HEK293 (cell line): ENCODE measurements at regions not wholly inside any gene's neighbourhood (a gene's known extent, or its start where the extent isn't known, plus 50 kb on each side); places are given as distances from the start of the nearest gene placed in this dataset.

Source experiments
- GFI1B ChIP-seq: fragments of 450-650 bp; formaldehyde crosslinking; IDR thresholded peaks from 2 replicates; pipeline ENCODE4 v1.5.1; 2016; ENCODE audit warnings: missing biosample characterization, missing genetic modification characterization
- SP2 ChIP-seq: fragments of 450-650 bp; formaldehyde crosslinking; IDR thresholded peaks from 2 replicates; pipeline ENCODE4 v1.5.1; 2016; ENCODE audit warnings: missing biosample characterization, missing genetic modification characterization
- ZFP37 ChIP-seq: fragments of 450-650 bp; formaldehyde crosslinking; IDR thresholded peaks from 2 replicates; pipeline ENCODE4 v1.5.1; 2016; ENCODE audit warnings: missing biosample characterization, missing genetic modification characterization
- ZNF157 ChIP-seq: fragments of 450-650 bp; formaldehyde crosslinking; IDR thresholded peaks from 2 replicates; pipeline ENCODE4 v1.5.1; 2016; ENCODE audit warnings: missing biosample characterization, missing genetic modification characterization
- ZNF544 ChIP-seq: fragments of 450-650 bp; formaldehyde crosslinking; IDR thresholded peaks from 2 replicates; pipeline ENCODE4 v1.5.0; 2017; ENCODE audit warnings: missing biosample characterization, missing genetic modification characterization
- TF ChIP-seq, protein P1 (sequence below): fragments of 450-650 bp; formaldehyde crosslinking; IDR thresholded peaks from 2 replicates; pipeline ENCODE4 v1.5.1; 2016; ENCODE audit warnings: missing biosample characterization, missing genetic modification characterization, low read depth
- TF ChIP-seq, protein P2 (sequence below): fragments of 450-650 bp; formaldehyde crosslinking; IDR thresholded peaks from 2 replicates; pipeline ENCODE4 v1.5.1; 2016; ENCODE audit warnings: missing biosample characterization, missing genetic modification characterization

DNA sequence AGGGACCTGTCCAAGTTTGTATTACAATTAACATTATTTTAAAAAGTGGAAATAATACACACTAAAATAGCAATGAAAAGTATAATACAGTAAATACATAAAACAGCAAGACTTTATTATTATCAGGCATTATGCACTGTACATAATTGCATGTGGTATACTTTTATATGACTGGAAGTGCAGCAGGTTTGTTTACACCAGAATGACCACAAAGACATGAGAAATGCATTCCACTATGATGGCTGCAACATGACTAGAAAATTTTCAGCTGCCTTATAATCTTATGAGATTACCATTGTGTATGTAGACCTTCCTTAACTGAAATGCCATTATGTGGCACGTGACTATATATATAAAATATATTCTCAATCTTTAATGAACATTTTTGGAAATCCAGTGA, 1699.6 kb downstream of the KCNT2 start:
- TF ChIP-seq, protein P1, sequence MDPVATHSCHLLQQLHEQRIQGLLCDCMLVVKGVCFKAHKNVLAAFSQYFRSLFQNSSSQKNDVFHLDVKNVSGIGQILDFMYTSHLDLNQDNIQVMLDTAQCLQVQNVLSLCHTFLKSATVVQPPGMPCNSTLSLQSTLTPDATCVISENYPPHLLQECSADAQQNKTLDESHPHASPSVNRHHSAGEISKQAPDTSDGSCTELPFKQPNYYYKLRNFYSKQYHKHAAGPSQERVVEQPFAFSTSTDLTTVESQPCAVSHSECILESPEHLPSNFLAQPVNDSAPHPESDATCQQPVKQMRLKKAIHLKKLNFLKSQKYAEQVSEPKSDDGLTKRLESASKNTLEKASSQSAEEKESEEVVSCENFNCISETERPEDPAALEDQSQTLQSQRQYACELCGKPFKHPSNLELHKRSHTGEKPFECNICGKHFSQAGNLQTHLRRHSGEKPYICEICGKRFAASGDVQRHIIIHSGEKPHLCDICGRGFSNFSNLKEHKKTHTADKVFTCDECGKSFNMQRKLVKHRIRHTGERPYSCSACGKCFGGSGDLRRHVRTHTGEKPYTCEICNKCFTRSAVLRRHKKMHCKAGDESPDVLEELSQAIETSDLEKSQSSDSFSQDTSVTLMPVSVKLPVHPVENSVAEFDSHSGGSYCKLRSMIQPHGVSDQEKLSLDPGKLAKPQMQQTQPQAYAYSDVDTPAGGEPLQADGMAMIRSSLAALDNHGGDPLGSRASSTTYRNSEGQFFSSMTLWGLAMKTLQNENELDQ (tag by site-specific recombination): no peak
- TF ChIP-seq, protein P2, sequence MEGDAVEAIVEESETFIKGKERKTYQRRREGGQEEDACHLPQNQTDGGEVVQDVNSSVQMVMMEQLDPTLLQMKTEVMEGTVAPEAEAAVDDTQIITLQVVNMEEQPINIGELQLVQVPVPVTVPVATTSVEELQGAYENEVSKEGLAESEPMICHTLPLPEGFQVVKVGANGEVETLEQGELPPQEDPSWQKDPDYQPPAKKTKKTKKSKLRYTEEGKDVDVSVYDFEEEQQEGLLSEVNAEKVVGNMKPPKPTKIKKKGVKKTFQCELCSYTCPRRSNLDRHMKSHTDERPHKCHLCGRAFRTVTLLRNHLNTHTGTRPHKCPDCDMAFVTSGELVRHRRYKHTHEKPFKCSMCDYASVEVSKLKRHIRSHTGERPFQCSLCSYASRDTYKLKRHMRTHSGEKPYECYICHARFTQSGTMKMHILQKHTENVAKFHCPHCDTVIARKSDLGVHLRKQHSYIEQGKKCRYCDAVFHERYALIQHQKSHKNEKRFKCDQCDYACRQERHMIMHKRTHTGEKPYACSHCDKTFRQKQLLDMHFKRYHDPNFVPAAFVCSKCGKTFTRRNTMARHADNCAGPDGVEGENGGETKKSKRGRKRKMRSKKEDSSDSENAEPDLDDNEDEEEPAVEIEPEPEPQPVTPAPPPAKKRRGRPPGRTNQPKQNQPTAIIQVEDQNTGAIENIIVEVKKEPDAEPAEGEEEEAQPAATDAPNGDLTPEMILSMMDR (tag by site-specific recombination): no peak
- TF ChIP-seq ZNF157 (tag by site-specific recombination) (no peak), SP2 (tag by site-specific recombination) (no peak), ZNF544 (no peak), ZFP37 (tag by site-specific recombination) (no peak), GFI1B (tag by site-specific recombination) (no peak)
